ENCODE measurements at regions not wholly inside any gene's neighbourhood (a gene's known extent, or its start where the extent isn't known, plus 50 kb on each side); places are given as distances from the start of the nearest gene placed in this dataset.

GRCh38 chr4:189869236-189869635 lies 71.4 kb upstream of the FRG1 start:
- TF ChIP-seq CEBPB (IDR thresholded peaks at IDR 0.05; ENCODE audit: low read depth, low read length), result no peak
- TF ChIP-seq RFX5 (IDR thresholded peaks at IDR 0.05; ENCODE audit: low read depth, low read length), result no peak
- TF ChIP-seq, protein P1, sequence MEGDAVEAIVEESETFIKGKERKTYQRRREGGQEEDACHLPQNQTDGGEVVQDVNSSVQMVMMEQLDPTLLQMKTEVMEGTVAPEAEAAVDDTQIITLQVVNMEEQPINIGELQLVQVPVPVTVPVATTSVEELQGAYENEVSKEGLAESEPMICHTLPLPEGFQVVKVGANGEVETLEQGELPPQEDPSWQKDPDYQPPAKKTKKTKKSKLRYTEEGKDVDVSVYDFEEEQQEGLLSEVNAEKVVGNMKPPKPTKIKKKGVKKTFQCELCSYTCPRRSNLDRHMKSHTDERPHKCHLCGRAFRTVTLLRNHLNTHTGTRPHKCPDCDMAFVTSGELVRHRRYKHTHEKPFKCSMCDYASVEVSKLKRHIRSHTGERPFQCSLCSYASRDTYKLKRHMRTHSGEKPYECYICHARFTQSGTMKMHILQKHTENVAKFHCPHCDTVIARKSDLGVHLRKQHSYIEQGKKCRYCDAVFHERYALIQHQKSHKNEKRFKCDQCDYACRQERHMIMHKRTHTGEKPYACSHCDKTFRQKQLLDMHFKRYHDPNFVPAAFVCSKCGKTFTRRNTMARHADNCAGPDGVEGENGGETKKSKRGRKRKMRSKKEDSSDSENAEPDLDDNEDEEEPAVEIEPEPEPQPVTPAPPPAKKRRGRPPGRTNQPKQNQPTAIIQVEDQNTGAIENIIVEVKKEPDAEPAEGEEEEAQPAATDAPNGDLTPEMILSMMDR (conservative IDR thresholded peaks at IDR 0.05; ENCODE audit: low read depth, low read length), result no peak

Data from IMR-90 (cell line).